Hematopoietic multipotent progenitor cell (in vitro differentiated cells): ENCODE measurements at regions not wholly inside any gene's neighbourhood (a gene's known extent, or its start where the extent isn't known, plus 50 kb on each side); places are given as distances from the start of the nearest gene placed in this dataset.

Experiments
- DNase-seq, 3 donors: peaks; one replicate each; pipeline ENCODE4 v3.0.0-alpha.2; 2011 to 2015; ENCODE audit warnings: low read depth in 2 of 3, low spot score in 2 of 3

GRCh38 chr4:136946307-136946907 is 585.9 kb downstream of the PCDH18 start:
- DNase-seq = no peak

DNA sequence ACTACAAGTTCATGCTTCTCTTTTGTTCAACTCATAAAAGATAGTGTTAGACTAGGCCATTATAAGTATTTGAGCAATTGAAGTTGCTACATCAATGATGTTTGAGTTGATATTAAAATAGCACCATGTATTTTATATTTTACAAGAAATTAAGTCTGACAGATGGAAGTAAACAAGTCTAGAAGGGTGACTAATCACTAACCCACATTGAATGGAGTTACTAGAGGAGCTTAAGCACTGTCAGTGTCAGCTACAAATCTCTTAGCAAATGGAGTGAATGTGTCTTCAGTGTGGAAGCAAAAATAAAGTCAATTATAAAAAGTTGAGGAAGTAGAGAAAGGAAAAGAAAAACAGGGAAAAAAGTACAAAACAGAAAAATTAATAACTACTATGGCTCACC is 592.5 kb downstream of the PCDH18 start:
- DNase-seq = no peak

DNA sequence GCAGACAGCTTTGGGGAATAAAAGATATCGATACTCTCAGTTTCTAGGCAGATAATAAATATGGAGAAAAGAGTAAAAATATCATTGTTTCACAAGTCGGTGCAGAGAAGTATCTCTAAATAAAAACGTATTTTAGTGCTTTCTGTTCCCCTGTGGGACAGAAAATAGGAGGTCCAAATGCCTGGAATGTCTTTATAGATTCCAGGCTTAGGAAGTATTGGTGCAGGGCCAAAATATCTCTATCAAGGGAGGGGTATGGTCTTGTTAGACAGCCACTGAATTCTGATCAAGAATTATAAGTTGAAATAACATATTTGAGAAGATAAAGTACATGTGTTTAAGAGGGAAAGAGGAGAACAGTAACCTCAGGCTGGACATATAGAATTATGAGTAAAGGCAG is 596.4 kb downstream of the PCDH18 start:
- no peak for DNase-seq

DNA sequence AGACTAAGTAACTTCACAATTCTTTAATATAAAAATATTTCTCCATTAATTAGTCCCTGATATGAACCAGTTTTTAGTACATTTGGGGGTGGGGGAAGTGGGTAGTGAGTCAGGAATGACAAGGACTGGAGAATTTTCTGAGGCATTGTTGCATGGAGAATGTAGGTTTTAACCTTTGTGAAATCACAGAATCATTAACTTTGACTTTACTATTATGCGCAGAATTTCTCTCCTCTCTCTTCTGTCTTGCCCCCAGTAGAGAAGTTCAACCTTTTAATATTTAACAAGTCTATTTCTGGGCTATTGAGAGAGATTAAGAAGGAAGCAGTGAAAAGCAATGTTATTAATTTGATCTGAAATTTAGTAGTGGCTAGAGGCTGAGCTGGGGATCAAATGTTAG is 597.0 kb downstream of the PCDH18 start:
- no peak for DNase-seq

DNA sequence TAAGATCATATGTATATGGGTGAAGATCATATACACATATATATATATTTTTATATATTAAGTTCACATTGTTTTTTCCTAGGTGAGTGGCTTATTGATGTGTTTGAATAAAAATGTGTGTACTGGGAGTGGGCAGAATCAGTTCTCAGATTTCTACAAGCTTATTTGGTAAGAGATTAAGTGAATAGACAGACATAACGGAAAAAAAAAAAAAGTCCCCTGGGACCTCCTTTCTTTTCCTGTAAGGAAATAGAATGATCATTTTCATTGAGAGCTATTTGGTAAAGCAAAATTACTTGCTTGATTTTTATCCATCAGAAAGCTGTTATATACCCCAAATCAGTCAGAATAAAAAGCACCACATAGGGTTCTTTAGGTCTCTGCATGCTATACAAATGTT is 597.7 kb downstream of the PCDH18 start:
- no peak for DNase-seq

GRCh38 chr4:136931781-136932180 is 600.5 kb downstream of the PCDH18 start:
- DNase-seq = no peak

GRCh38 chr4:136928957-136929411 is 603.3 kb downstream of the PCDH18 start:
- no peak for DNase-seq

DNA sequence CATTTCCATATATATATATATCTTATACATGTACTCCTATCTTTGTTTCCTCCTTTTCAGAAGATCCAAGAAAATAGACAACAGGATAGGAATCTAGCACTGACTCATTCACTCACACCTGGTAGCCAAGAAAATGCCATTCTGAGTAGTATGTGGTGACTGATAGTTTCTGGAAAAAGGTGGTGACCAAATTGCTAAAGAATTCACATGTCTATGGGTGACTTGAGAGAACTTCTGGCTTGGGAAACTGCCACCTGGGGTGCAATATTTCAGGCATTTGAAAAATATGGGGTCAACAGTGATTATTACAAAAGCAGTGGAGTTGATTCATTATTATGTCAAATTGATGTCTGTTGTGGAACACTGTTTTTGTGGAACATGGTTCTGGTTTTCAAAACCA is 605.1 kb downstream of the PCDH18 start:
- DNase-seq = no peak

DNA sequence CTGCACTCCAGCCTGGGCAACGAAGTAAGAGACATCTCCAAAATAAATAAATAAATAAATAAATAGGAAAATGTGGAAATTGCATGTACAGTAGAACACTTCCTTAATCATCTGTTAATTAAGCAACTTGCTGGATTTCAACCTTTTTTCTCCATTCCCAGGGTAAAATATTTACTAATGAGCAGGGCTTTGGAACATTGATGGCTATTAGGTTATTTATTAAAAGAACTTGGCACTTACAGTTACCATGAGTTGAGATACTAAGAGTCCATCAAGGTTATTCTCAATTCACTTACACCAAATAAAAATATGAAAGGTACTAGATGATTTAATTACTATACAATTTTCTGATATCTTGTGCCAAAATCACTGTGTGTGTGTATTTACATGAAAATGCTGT is 607.1 kb downstream of the PCDH18 start:
- no peak for DNase-seq

DNA sequence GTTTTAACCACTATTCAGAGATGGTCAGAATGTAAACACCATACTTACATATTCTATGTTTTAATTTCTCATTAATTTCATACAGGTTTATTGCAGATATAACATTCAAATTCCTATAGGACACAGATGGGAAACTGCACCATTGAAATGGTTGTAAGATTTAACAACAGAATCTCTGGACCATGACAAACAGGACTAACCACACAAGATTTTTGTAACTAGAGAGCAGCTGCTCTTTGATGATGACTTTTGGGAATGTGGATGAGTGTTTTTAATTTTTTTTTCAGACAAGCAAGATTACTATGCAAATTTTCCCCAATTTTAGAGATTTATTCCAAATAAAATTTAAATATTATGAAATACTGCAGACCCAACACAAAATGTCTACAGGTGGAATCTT is 610.2 kb downstream of the PCDH18 start:
- no peak for DNase-seq

DNA sequence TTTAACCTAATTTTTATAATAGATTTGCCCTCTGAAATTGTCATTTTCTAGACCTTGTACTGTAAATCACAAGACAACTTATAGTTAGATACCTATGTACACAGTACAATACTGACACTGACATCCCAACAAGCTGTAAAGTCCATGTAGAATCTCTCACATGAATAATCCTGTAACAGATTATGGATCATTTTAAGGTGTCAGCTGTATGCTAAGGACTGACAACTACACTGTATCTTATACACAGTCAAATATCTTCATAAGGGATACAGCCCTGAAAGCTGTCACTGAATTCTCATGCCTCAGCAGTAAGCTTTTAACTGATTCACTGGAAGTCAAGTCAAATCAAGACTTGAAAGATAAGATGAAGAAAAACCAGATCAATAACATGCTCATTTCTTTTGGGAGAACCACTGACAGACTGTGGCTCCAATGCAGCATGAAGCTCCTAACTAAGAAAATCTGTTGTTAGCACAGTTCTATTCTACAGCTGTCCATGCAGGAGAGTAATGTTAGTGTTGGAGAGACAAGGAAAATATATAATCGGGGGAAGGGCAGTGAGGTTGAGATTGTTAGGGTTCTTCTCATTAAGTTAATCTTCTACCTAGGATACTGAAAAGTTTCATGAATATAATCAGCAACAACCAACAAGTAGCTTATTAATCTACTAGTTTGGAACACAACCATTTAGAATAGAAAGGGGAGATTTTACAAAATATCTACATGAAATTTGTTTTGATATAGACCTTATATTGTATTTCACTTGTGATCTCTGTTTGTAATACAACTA is 612.0 kb downstream of the PCDH18 start:
- DNase-seq = no peak

- DNase-seq = no peak
These were observed 613.5 kb downstream of the PCDH18 start for GRCh38 chr4:136918772-136919171.

DNA sequence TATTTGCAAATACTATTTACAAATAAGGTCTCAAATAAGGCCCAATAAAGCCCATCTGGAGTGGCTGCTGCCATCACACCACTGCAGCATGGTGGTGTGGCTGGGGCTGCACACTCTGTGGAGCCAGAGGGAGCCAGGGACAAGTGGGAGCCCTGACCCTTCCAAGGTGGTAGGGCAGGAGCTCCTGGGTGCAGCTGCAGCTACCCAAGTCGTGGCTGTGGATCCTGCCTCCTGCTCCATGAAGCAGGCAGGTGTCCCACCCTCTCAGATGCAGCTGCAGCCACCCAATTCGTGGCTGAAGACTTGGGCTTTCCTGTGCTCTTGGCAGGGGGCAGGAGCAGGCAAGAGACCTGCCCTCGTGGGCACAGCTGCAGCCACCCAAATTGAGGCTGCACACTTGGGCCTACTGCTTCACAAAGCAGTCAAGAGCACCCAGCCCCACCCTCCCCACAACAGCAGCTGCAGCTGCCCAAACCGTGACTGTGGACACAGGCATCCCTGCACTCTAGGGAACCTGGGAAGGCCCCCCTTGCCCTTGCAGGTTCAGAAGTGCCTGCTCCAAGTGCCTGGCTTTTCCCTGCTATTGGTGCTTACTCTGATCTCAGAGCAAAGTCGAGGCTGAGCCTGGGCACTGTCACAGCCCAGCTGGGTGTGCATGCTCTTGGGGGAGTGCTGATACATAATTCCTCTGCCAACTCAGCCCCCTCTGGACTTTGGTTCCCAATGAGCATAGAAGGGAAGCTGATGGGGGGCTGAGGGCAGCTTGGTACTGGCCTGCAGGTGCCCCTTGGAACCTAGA is 614.8 kb downstream of the PCDH18 start:
- DNase-seq = no peak

GRCh38 chr4:136909626-136910025 is 622.7 kb downstream of the PCDH18 start:
- no peak for DNase-seq

GRCh38 chr4:136908122-136908521 is 624.2 kb downstream of the PCDH18 start:
- no peak for DNase-seq

GRCh38 chr4:136900696-136901095 is 631.6 kb downstream of the PCDH18 start:
- peak in 2 of 3 donors; percentile 0 to 1 for DNase-seq

DNA sequence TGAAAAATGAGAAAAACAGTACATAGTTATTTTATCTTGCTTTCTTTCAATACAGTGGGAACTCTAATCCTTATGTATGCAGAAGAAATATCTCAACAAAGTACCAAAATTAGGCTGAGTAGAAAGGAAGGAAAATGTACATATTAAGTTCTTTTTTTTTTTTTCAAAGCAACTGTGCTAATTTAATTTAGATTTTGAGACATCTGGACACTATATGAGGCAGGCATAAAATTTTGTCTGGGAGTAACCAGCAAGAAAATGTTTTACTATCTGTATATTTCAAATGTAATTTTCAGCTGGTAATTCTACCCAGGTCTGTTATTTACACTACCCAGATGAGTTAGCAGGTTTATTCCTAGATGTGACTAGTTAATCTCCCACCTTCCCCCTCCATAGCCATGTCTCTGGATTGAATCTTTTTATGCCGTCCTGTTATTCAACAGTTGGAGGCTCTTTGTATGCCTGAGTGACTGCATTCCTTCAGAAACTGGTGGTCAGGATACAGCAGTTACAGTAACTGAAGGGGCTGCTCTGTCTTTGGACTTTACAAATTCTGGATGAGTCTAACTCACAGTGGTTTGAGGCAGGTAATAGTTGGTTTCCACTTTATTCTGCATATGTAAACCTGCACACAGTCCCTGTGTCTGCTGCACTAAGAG is 633.6 kb downstream of the PCDH18 start:
- DNase-seq = no peak

GRCh38 chr4:136893573-136893972 is 638.7 kb downstream of the PCDH18 start:
- DNase-seq = no peak

DNA sequence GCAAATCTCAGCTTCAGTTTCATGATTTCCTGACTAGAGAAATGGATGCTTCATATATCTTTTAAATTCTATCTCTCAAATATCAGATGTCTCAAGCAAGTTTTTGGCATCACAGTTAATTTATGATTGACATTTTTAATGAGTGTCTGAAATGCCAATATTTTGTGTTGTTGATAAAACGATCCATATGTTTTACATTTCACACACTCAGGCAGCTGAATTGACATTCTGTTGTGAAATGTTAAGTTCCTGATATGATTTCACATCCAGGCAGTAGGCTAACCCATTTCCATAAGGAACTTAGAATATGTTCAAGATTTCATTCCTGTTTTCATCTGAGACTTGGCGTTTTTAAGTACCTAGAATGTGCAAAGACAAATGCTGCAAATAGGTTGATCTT is 650.6 kb downstream of the PCDH18 start:
- no peak for DNase-seq

DNA sequence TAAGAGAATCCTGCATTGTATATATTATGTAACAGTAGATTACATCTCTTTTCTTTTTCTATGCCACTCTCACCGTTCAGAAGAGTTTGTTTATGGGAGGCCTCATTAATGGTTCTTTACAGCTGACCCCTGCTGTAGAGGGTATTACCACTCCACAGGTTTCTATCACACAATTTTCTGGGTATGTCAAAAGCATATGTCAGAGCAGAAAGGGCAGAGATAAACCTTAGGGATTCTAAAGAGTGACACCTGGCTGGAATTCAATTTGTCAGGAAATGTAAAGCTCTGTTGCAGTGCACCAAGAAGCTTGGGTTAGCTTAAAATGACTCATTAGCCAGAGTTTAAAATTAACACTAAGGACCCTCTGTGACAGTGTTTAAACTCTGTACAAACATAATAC is 658.7 kb downstream of the PCDH18 start:
- DNase-seq = no peak

DNA sequence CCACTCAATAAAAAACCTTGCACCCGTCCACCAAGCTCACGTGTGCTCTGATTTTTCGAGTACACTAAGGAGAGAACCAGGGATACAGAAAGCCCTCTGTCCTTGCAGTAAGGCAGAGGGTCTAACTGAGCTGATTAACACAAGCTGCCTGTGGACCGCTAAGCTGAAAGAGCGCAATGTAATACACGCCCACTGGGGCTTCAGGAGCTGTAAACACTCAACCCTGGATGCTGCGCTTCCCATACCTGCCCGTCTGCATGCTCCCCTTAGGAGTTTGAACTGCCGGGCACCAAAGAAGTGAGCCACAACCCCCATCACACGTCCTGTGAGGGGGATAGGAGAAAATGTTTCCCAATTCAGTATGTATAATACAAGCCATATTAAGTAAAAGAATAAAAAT is 664.8 kb downstream of the PCDH18 start:
- no peak for DNase-seq
